Stomach (tissue), 8 donors: ENCODE measurements at regions not wholly inside any gene's neighbourhood (a gene's known extent, or its start where the extent isn't known, plus 50 kb on each side); places are given as distances from the start of the nearest gene placed in this dataset.
A peak's percentile ranks its signal among the peaks of the same experiment; 100 is the strongest.

Source experiments
- DNase-seq, 2 donors: peaks; one replicate each; pipeline versions ENCODE4 v3.0.0 to v3.0.0-alpha.2; 2013 to 2019
- H3K27ac ChIP-seq, 5 donors: fragments of 200-600 bp in 4 of 5; sonication (generic) in 4 of 5; one replicate each; pipeline ENCODE4 v1.5.1; 2013 to 2019; ENCODE audit warnings: mild to moderate bottlenecking in 1 of 5, moderate library complexity in 1 of 5
- H3K27me3 ChIP-seq, 3 donors: fragments of 200-600 bp; sonication (generic); one replicate each; pipeline ENCODE4 v1.5.1; 2017 to 2019; ENCODE audit warnings: mixed run types in 1 of 3
- H3K36me3 ChIP-seq, 4 donors: fragments of 200-600 bp; sonication (generic); 1 replicate in 3 of 4; 2 replicates in 1 of 4; pipeline ENCODE4 v1.5.1; 2016 to 2019
- H3K4me1 ChIP-seq, 4 donors: fragments of 200-600 bp; sonication (generic); one replicate each; pipeline ENCODE4 v1.5.1; 2016 to 2019
- H3K4me3 ChIP-seq, 4 donors: fragments of 200-600 bp; sonication (generic) in 3 of 4; one replicate each; pipeline ENCODE4 v1.5.1; 2016 to 2019; ENCODE audit warnings: mild to moderate bottlenecking in 1 of 4
- H3K9me3 ChIP-seq, 4 donors: fragments of 200-600 bp; sonication (generic); one replicate each; pipeline ENCODE4 v1.5.1; 2016 to 2019
- POLR2A ChIP-seq, 4 donors: fragments of 450-650 bp; IDR thresholded peaks; one replicate each; pipeline ENCODE4 v1.6.1; 2016; ENCODE audit warnings: antibody characterized with exemption in 4 of 4, control low read depth in 2 of 4, mild to moderate bottlenecking in 1 of 4, moderate library complexity in 1 of 4
- POLR2AphosphoS5 ChIP-seq, 3 donors: sonication (generic); formaldehyde crosslinking; IDR thresholded peaks; one replicate each; pipeline ENCODE4 v1.6.1; 2016; ENCODE audit warnings: antibody characterized with exemption in 3 of 3
- WGBS, 5 donors: extraction: QIAGEN DNeasy Blood & Tissue Kit in 3 of 5; methylation state at CpG; one replicate each; pipeline versions ENCODE4 v1.1.5 to v1.1.7; 2013 to 2018; 5-methylcytosine and 5-hydroxymethylcytosine counted together
- intact Hi-C: fragments of 100-400 bp; cut with DNase I; formaldehyde crosslinking; loops from one replicate; pipeline ENCODE4 v1.15.1; 2023; ENCODE audit warnings: low total_unique reads
- donor health status: healthy with polysubstance abuse.
- donor health status: Bipolar disorder and iron deficiency.
- donor health status: healthy.

DNA sequence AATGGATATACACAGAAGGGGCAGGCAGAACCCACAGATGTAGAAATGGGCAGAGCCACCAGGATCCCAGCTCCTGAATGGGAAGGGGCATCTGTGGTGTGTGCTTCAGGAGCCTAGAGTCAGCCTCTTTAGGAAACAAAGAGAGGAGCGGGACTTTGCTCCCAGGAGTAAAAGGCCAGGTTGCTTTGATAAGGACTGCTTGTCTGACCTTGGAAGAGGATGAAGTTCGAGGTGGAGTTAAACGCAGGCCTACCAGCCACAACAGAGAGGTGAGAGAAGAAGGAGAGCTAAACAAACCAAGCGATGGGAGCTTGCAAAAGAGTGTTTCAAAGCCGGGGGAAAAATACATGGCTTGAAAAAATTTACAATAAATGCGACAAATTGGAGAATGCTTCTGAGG, 49.9 kb upstream of the TMPRSS2 start:
- Histone ChIP-seq H3K4me1 (peaks cover 9 to 41% (median 26%) of the 10 kb centered on the region in 4 donors), H3K4me3 (no peak overlapping the region), H3K36me3 (no peaks in the 10 kb centered on the region), H3K9me3 (no peaks in the 10 kb centered on the region), H3K27me3 (peaks cover 0 to 16% (median 0%) of the 10 kb centered on the region in 3 donors), H3K27ac (peak overlapping the region; percentile 34 to 83 (median 59))
- intact Hi-C loops: no loop called here
- WGBS, 5 donors: 28 to 52% (median 47%) methylated on average over 6 of the region's 6 CpGs
- DNase-seq: peak in 1 of 2 donors; percentile 61
- no peak for TF ChIP-seq POLR2A (IDR thresholded peaks at IDR 0.05)
- peak in 2 of 3 donors; percentile 9 to 42 for TF ChIP-seq POLR2AphosphoS5 (IDR thresholded peaks at IDR 0.05)
